Activated T-cell treated with anti-CD3 and anti-CD28 coated beads, Interleukin-2, amount 50 U/mL, for 72 hours (primary cell): ENCODE measurements at regions not wholly inside any gene's neighbourhood (a gene's known extent, or its start where the extent isn't known, plus 50 kb on each side); places are given as distances from the start of the nearest gene placed in this dataset.

Source experiments
- ATAC-seq, 2 donors: fragments of 150-1000 bp; cut with Tn5 transposase; replicated peaks in 1 of 2; 2 replicates each; pipeline ENCODE4 v1.10.0; 2021; ENCODE audit warnings: moderate library complexity in 2 of 2, mild to moderate bottlenecking in 1 of 2
- DNase-seq, 2 donors: peaks; one replicate each; pipeline ENCODE4 v3.0.0; 2021 to 2022; ENCODE audit warnings: mixed read lengths in 1 of 2
- H3K27ac Mint-ChIP-seq: one replicate; pipeline ENCODE4 v1.8.0; 2022; ENCODE audit warnings: mild to moderate bottlenecking, moderate library complexity, mixed read lengths
- H3K27me3 Mint-ChIP-seq: one replicate; pipeline ENCODE4 v1.8.0; 2022; ENCODE audit warnings: low read depth, mixed read lengths
- H3K36me3 Mint-ChIP-seq, 2 donors: one replicate each; pipeline ENCODE4 v1.8.0; 2022; ENCODE audit warnings: mixed read lengths in 2 of 2, mild to moderate bottlenecking in 1 of 2; ENCODE audit not compliant: insufficient read depth in 2 of 2
- H3K4me1 Mint-ChIP-seq: one replicate; pipeline ENCODE4 v1.8.0; 2022; ENCODE audit warnings: low read depth, mixed read lengths
- H3K4me3 Mint-ChIP-seq, 2 donors: one replicate each; pipeline ENCODE4 v1.8.0; 2022; ENCODE audit warnings: mild to moderate bottlenecking in 2 of 2, mixed read lengths in 2 of 2, moderate library complexity in 2 of 2
- H3K9me3 Mint-ChIP-seq, 2 donors: one replicate each; pipeline ENCODE4 v1.8.0; 2022; ENCODE audit warnings: mixed read lengths in 2 of 2

GRCh38 chr4:180539284-180539683 is 1703.9 kb upstream of the TENM3 start:
- H3K4me3 Mint-ChIP-seq, result no peak overlapping the region
- peaks cover 0 to 2% of the 10 kb centered on the region in 2 donors for H3K9me3 Mint-ChIP-seq
- H3K27me3 Mint-ChIP-seq, result no peaks in the 10 kb centered on the region
- ATAC-seq (no peak), DNase-seq (no peak)
- no peaks in the 10 kb centered on the region for H3K36me3 Mint-ChIP-seq
- no peak overlapping the region for H3K27ac Mint-ChIP-seq
- H3K4me1 Mint-ChIP-seq, result no peaks in the 10 kb centered on the region

GRCh38 chr4:180541678-180542077 is 1701.5 kb upstream of the TENM3 start:
- Mint-ChIP-seq H3K27me3 (no peaks in the 10 kb centered on the region), H3K4me3 (no peak overlapping the region), H3K36me3 (no peaks in the 10 kb centered on the region), H3K4me1 (no peaks in the 10 kb centered on the region), H3K9me3 (no peaks in the 10 kb centered on the region), H3K27ac (no peak overlapping the region)
- DNase-seq (no peak), ATAC-seq (no peak)

- ATAC-seq (no peak), DNase-seq (no peak)
- H3K4me1 Mint-ChIP-seq, result no peaks in the 10 kb centered on the region
- no peak overlapping the region for H3K4me3 Mint-ChIP-seq
- H3K36me3 Mint-ChIP-seq, result no peaks in the 10 kb centered on the region
- no peaks in the 10 kb centered on the region for H3K9me3 Mint-ChIP-seq
- no peaks in the 10 kb centered on the region for H3K27me3 Mint-ChIP-seq
- no peak overlapping the region for H3K27ac Mint-ChIP-seq
These were observed 1700.6 kb upstream of the TENM3 start for GRCh38 chr4:180542445-180543100.

- no peak for ATAC-seq
- Mint-ChIP-seq H3K36me3 (no peaks in the 10 kb centered on the region), H3K27me3 (no peaks in the 10 kb centered on the region), H3K9me3 (peaks cover 0 to 2% of the 10 kb centered on the region in 2 donors), H3K4me3 (no peak overlapping the region), H3K4me1 (no peaks in the 10 kb centered on the region), H3K27ac (no peak overlapping the region)
- DNase-seq, result no peak
These were observed 1693.1 kb upstream of the TENM3 start for GRCh38 chr4:180550106-180550505.

GRCh38 chr4:180557348-180557747 is 1685.9 kb upstream of the TENM3 start:
- DNase-seq (no peak), ATAC-seq (no peak)
- no peak overlapping the region for H3K27ac Mint-ChIP-seq
- no peak overlapping the region for H3K4me3 Mint-ChIP-seq
- H3K27me3 Mint-ChIP-seq, result no peaks in the 10 kb centered on the region
- peaks cover 0 to 3% of the 10 kb centered on the region in 2 donors for H3K9me3 Mint-ChIP-seq
- H3K4me1 Mint-ChIP-seq, result no peaks in the 10 kb centered on the region
- H3K36me3 Mint-ChIP-seq, result no peaks in the 10 kb centered on the region

- no peak for DNase-seq
- H3K4me1 Mint-ChIP-seq, result no peaks in the 10 kb centered on the region
- no peak for ATAC-seq
- H3K9me3 Mint-ChIP-seq, result peaks cover 0 to 3% of the 10 kb centered on the region in 2 donors
- H3K27ac Mint-ChIP-seq, result no peak overlapping the region
- H3K27me3 Mint-ChIP-seq, result no peaks in the 10 kb centered on the region
- no peaks in the 10 kb centered on the region for H3K36me3 Mint-ChIP-seq
- no peak overlapping the region for H3K4me3 Mint-ChIP-seq
These were observed 1685.3 kb upstream of the TENM3 start for GRCh38 chr4:180557950-180558349.

GRCh38 chr4:180558427-180558826 is 1684.8 kb upstream of the TENM3 start:
- no peak for DNase-seq
- no peaks in the 10 kb centered on the region for H3K36me3 Mint-ChIP-seq
- H3K4me1 Mint-ChIP-seq, result no peaks in the 10 kb centered on the region
- no peak overlapping the region for H3K4me3 Mint-ChIP-seq
- H3K27ac Mint-ChIP-seq, result no peak overlapping the region
- no peaks in the 10 kb centered on the region for H3K27me3 Mint-ChIP-seq
- H3K9me3 Mint-ChIP-seq, result peaks cover 0 to 3% of the 10 kb centered on the region in 2 donors
- no peak for ATAC-seq

GRCh38 chr4:180560896-180561295 is 1682.3 kb upstream of the TENM3 start:
- Mint-ChIP-seq H3K36me3 (no peaks in the 10 kb centered on the region), H3K27ac (no peak overlapping the region), H3K4me1 (no peaks in the 10 kb centered on the region), H3K4me3 (no peak overlapping the region), H3K9me3 (peaks cover 2 to 3% of the 10 kb centered on the region in 2 donors), H3K27me3 (no peaks in the 10 kb centered on the region)
- no peak for ATAC-seq
- no peak for DNase-seq

- Mint-ChIP-seq H3K4me3 (no peak overlapping the region), H3K9me3 (peaks cover 5 to 12% of the 10 kb centered on the region in 2 donors), H3K27me3 (no peaks in the 10 kb centered on the region), H3K36me3 (peaks cover 0 to 5% of the 10 kb centered on the region in 2 donors), H3K27ac (no peak overlapping the region), H3K4me1 (no peaks in the 10 kb centered on the region)
- DNase-seq, result no peak
- ATAC-seq, result no peak
These were observed 1679.2 kb upstream of the TENM3 start for GRCh38 chr4:180564026-180564425.

GRCh38 chr4:180564448-180564847 is 1678.8 kb upstream of the TENM3 start:
- DNase-seq (no peak), ATAC-seq (no peak)
- H3K36me3 Mint-ChIP-seq, result peaks cover 0 to 5% of the 10 kb centered on the region in 2 donors
- no peaks in the 10 kb centered on the region for H3K4me1 Mint-ChIP-seq
- no peaks in the 10 kb centered on the region for H3K27me3 Mint-ChIP-seq
- H3K4me3 Mint-ChIP-seq, result no peak overlapping the region
- peaks cover 5 to 12% of the 10 kb centered on the region in 2 donors for H3K9me3 Mint-ChIP-seq
- no peak overlapping the region for H3K27ac Mint-ChIP-seq

GRCh38 chr4:180565856-180566431 is 1677.3 kb upstream of the TENM3 start:
- Mint-ChIP-seq H3K36me3 (peaks cover 0 to 6% of the 10 kb centered on the region in 2 donors), H3K27me3 (no peaks in the 10 kb centered on the region), H3K9me3 (peaks cover 5 to 12% of the 10 kb centered on the region in 2 donors), H3K27ac (no peak overlapping the region), H3K4me3 (no peak overlapping the region), H3K4me1 (no peaks in the 10 kb centered on the region)
- ATAC-seq (no peak), DNase-seq (no peak)

GRCh38 chr4:180566492-180566891 is 1676.7 kb upstream of the TENM3 start:
- no peak overlapping the region for H3K4me3 Mint-ChIP-seq
- no peaks in the 10 kb centered on the region for H3K4me1 Mint-ChIP-seq
- peaks cover 5 to 12% of the 10 kb centered on the region in 2 donors for H3K9me3 Mint-ChIP-seq
- ATAC-seq (no peak), DNase-seq (no peak)
- H3K36me3 Mint-ChIP-seq, result peaks cover 0 to 6% of the 10 kb centered on the region in 2 donors
- H3K27ac Mint-ChIP-seq, result no peak overlapping the region
- no peaks in the 10 kb centered on the region for H3K27me3 Mint-ChIP-seq

- no peak for ATAC-seq
- Mint-ChIP-seq H3K4me1 (no peaks in the 10 kb centered on the region), H3K27me3 (no peaks in the 10 kb centered on the region), H3K27ac (no peak overlapping the region), H3K9me3 (peaks cover 5 to 12% of the 10 kb centered on the region in 2 donors), H3K4me3 (no peak overlapping the region), H3K36me3 (peaks cover 0 to 6% of the 10 kb centered on the region in 2 donors)
- no peak for DNase-seq
These were observed 1676.1 kb upstream of the TENM3 start for GRCh38 chr4:180567080-180567479.
